ENCODE measurements at regions not wholly inside any gene's neighbourhood (a gene's known extent, or its start where the extent isn't known, plus 50 kb on each side); places are given as distances from the start of the nearest gene placed in this dataset.

DNA sequence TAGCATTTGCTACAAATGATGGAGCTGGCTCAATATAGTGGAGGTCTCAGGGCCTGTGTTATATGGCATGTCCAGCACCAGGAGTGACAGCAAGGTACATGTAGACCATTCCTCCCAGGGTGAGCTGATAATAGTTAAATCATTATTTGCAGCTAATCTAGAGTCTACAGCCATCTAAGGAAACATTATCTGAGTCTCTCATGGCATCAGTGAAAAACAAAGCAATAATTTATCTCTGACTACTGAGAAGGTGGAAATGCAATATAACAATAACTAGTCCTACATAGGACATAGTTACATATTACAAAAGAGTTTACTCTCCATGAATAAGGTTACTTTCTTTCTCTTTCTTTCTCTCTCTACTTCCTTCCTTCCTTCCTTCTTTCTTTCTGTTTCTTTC, 143.4 kb upstream of the KCNK2 start:
- Histone ChIP-seq H3K4me1 (ENCODE audit: control insufficient read depth in 4 of 4, insufficient read depth in 4 of 4, low read length in 3 of 4) (no peaks in the 10 kb centered on the region), H3K9ac (ENCODE audit: low read depth in 1 of 2, low read length in 2 of 2) (no peak overlapping the region), H3K9me3 (ENCODE audit: control insufficient read depth in 4 of 4, low read length in 3 of 4) (no peaks in the 10 kb centered on the region), H3K27ac (ENCODE audit: low read depth in 1 of 2, low read length in 2 of 2) (no peak overlapping the region), H3K36me3 (ENCODE audit: control insufficient read depth in 4 of 4, insufficient read depth in 3 of 4, low read depth in 1 of 4, low read length in 3 of 4) (no peaks in the 10 kb centered on the region), H3K27me3 (ENCODE audit: control insufficient read depth in 4 of 4, insufficient read depth in 4 of 4, low read length in 3 of 4) (no peaks in the 10 kb centered on the region), H3K4me3 (ENCODE audit: low read depth in 1 of 3, low read length in 3 of 3) (no peak overlapping the region)
- TF ChIP-seq, protein P1, sequence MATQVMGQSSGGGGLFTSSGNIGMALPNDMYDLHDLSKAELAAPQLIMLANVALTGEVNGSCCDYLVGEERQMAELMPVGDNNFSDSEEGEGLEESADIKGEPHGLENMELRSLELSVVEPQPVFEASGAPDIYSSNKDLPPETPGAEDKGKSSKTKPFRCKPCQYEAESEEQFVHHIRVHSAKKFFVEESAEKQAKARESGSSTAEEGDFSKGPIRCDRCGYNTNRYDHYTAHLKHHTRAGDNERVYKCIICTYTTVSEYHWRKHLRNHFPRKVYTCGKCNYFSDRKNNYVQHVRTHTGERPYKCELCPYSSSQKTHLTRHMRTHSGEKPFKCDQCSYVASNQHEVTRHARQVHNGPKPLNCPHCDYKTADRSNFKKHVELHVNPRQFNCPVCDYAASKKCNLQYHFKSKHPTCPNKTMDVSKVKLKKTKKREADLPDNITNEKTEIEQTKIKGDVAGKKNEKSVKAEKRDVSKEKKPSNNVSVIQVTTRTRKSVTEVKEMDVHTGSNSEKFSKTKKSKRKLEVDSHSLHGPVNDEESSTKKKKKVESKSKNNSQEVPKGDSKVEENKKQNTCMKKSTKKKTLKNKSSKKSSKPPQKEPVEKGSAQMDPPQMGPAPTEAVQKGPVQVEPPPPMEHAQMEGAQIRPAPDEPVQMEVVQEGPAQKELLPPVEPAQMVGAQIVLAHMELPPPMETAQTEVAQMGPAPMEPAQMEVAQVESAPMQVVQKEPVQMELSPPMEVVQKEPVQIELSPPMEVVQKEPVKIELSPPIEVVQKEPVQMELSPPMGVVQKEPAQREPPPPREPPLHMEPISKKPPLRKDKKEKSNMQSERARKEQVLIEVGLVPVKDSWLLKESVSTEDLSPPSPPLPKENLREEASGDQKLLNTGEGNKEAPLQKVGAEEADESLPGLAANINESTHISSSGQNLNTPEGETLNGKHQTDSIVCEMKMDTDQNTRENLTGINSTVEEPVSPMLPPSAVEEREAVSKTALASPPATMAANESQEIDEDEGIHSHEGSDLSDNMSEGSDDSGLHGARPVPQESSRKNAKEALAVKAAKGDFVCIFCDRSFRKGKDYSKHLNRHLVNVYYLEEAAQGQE (IDR thresholded peaks at IDR 0.05), result no peak
- TF ChIP-seq, protein P2, sequence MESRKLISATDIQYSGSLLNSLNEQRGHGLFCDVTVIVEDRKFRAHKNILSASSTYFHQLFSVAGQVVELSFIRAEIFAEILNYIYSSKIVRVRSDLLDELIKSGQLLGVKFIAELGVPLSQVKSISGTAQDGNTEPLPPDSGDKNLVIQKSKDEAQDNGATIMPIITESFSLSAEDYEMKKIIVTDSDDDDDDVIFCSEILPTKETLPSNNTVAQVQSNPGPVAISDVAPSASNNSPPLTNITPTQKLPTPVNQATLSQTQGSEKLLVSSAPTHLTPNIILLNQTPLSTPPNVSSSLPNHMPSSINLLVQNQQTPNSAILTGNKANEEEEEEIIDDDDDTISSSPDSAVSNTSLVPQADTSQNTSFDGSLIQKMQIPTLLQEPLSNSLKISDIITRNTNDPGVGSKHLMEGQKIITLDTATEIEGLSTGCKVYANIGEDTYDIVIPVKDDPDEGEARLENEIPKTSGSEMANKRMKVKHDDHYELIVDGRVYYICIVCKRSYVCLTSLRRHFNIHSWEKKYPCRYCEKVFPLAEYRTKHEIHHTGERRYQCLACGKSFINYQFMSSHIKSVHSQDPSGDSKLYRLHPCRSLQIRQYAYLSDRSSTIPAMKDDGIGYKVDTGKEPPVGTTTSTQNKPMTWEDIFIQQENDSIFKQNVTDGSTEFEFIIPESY (IDR thresholded peaks at IDR 0.05), result no peak
- TF ChIP-seq EGR1 (IDR thresholded peaks at IDR 0.05; ENCODE audit: low read depth in 2 of 2), result no peak
- TF ChIP-seq FOXA1 (IDR thresholded peaks at IDR 0.05), result no peak
- TF ChIP-seq HNF4A (conservative IDR thresholded peaks at IDR 0.05), result no peak
- no peak for TF ChIP-seq FOXA2 (IDR thresholded peaks at IDR 0.05)
- TF ChIP-seq JUND (IDR thresholded peaks at IDR 0.05), result no peak
- TF ChIP-seq TAF1 (conservative IDR thresholded peaks at IDR 0.05), result no peak
- no peak for TF ChIP-seq NR2F2 (IDR thresholded peaks at IDR 0.05)
- TF ChIP-seq, protein P3, sequence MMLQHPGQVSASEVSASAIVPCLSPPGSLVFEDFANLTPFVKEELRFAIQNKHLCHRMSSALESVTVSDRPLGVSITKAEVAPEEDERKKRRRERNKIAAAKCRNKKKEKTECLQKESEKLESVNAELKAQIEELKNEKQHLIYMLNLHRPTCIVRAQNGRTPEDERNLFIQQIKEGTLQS (IDR thresholded peaks at IDR 0.05), result no peak
- TF ChIP-seq SP1 (IDR thresholded peaks at IDR 0.05), result no peak
- no peak for TF ChIP-seq HNF4G (IDR thresholded peaks at IDR 0.05)
- no peak for TF ChIP-seq GABPA (IDR thresholded peaks at IDR 0.05 in 1 of 2, conservative IDR thresholded peaks at IDR 0.05 in 1 of 2)
- DNase-seq (ENCODE audit: low spot score), result no peak

DNA sequence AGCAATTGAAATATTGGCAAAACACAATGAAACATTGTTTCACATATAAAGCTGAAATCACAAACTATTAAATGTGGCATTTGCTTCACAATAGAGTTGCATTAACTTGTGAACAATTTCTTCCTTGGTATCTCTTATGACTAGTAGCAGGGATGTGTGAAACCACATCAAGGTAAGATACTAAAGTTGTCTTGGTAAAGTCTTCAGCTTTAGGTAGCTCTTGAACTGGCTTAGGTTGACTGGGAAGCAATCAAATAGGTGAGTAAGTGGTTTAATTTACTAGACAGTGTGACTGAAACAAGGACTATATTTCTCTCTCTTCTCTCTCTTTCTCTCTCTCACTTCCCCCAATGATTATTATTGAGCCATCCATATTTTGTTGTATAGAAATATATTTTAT, 141.5 kb upstream of the KCNK2 start:
- TF ChIP-seq, protein P1 (IDR thresholded peaks at IDR 0.05), result no peak
- TF ChIP-seq, protein P4, sequence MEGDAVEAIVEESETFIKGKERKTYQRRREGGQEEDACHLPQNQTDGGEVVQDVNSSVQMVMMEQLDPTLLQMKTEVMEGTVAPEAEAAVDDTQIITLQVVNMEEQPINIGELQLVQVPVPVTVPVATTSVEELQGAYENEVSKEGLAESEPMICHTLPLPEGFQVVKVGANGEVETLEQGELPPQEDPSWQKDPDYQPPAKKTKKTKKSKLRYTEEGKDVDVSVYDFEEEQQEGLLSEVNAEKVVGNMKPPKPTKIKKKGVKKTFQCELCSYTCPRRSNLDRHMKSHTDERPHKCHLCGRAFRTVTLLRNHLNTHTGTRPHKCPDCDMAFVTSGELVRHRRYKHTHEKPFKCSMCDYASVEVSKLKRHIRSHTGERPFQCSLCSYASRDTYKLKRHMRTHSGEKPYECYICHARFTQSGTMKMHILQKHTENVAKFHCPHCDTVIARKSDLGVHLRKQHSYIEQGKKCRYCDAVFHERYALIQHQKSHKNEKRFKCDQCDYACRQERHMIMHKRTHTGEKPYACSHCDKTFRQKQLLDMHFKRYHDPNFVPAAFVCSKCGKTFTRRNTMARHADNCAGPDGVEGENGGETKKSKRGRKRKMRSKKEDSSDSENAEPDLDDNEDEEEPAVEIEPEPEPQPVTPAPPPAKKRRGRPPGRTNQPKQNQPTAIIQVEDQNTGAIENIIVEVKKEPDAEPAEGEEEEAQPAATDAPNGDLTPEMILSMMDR (IDR thresholded peaks at IDR 0.05; ENCODE audit: low read depth, low read length, missing input control), result no peak
- no peak for TF ChIP-seq RAD21 (IDR thresholded peaks at IDR 0.05)
- no peak for TF ChIP-seq HNF4G (IDR thresholded peaks at IDR 0.05)
- TF ChIP-seq, protein P5, sequence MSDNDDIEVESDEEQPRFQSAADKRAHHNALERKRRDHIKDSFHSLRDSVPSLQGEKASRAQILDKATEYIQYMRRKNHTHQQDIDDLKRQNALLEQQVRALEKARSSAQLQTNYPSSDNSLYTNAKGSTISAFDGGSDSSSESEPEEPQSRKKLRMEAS (IDR thresholded peaks at IDR 0.05), result no peak
- TF ChIP-seq, protein P2 (IDR thresholded peaks at IDR 0.05), result no peak
- TF ChIP-seq RXRA (IDR thresholded peaks at IDR 0.05), result no peak
- no peak for TF ChIP-seq HNF4A (conservative IDR thresholded peaks at IDR 0.05)
- TF ChIP-seq NR2F2 (IDR thresholded peaks at IDR 0.05), result no peak
- TF ChIP-seq GABPA (IDR thresholded peaks at IDR 0.05 in 1 of 2, conservative IDR thresholded peaks at IDR 0.05 in 1 of 2), result no peak
- TF ChIP-seq TAF1 (conservative IDR thresholded peaks at IDR 0.05), result no peak
- no peak for TF ChIP-seq SP1 (IDR thresholded peaks at IDR 0.05)
- no peak for TF ChIP-seq JUND (IDR thresholded peaks at IDR 0.05)
- Histone ChIP-seq H3K27ac (ENCODE audit: low read depth in 1 of 2, low read length in 2 of 2) (no peak overlapping the region), H3K4me3 (ENCODE audit: low read depth in 1 of 3, low read length in 3 of 3) (no peak overlapping the region), H3K4me1 (ENCODE audit: control insufficient read depth in 4 of 4, insufficient read depth in 4 of 4, low read length in 3 of 4) (no peaks in the 10 kb centered on the region), H3K27me3 (ENCODE audit: control insufficient read depth in 4 of 4, insufficient read depth in 4 of 4, low read length in 3 of 4) (no peaks in the 10 kb centered on the region), H3K36me3 (ENCODE audit: control insufficient read depth in 4 of 4, insufficient read depth in 3 of 4, low read depth in 1 of 4, low read length in 3 of 4) (no peaks in the 10 kb centered on the region), H3K9ac (ENCODE audit: low read depth in 1 of 2, low read length in 2 of 2) (no peak overlapping the region), H3K9me3 (ENCODE audit: control insufficient read depth in 4 of 4, low read length in 3 of 4) (no peaks in the 10 kb centered on the region)
- DNase-seq (ENCODE audit: low spot score), result no peak

Data from liver (tissue), 7 donors.